HepG2 (cell line): ENCODE measurements at regions not wholly inside any gene's neighbourhood (a gene's known extent, or its start where the extent isn't known, plus 50 kb on each side); places are given as distances from the start of the nearest gene placed in this dataset.

Experiments used
- CCAR2 ChIP-seq: fragments of 200-400 bp; formaldehyde crosslinking; optimal IDR thresholded peaks from 2 replicates; pipeline ENCODE3; 2018; ENCODE audit warnings: low read depth, mild to moderate bottlenecking, low read length, moderate library complexity
- ERF ChIP-seq: IDR thresholded peaks from 2 replicates; pipeline ENCODE4 v1.6.1; 2018; ENCODE audit warnings: missing biosample characterization, missing genetic modification reagents
- HOXD1 ChIP-seq: sonication (generic); formaldehyde crosslinking; IDR thresholded peaks from 2 replicates; pipeline ENCODE4 v1.5.0; 2020; ENCODE audit warnings: missing genetic modification reagents
- IRX3 ChIP-seq: sonication (generic); formaldehyde crosslinking; IDR thresholded peaks from 2 replicates; pipeline ENCODE4 v1.8.1; 2023; ENCODE audit warnings: mild to moderate bottlenecking, low read depth, missing genetic modification reagents, borderline replicate concordance
- KDM4B ChIP-seq: sonication (generic); formaldehyde crosslinking; IDR thresholded peaks from 2 replicates; pipeline ENCODE4 v1.4.0; 2020; ENCODE audit warnings: missing genetic modification reagents
- KDM5A ChIP-seq: fragments of 200-600 bp; sonication (generic); IDR thresholded peaks from 2 replicates; pipeline ENCODE4 v1.7.0; 2018; ENCODE audit warnings: antibody characterized with exemption, mild to moderate bottlenecking, low read length, borderline replicate concordance
- KLF6 ChIP-seq: IDR thresholded peaks from 2 replicates; pipeline ENCODE4 v1.8.0; 2016; ENCODE audit warnings: missing biosample characterization, missing genetic modification reagents
- NFKB2 ChIP-seq: sonication (generic); formaldehyde crosslinking; IDR thresholded peaks from 2 replicates; pipeline ENCODE4 v1.4.0; 2020; ENCODE audit warnings: missing genetic modification reagents, borderline replicate concordance
- POLR2G ChIP-seq: fragments of 200-400 bp; formaldehyde crosslinking; IDR thresholded peaks from 2 replicates; pipeline ENCODE4 v1.6.1; 2018; ENCODE audit warnings: mild to moderate bottlenecking, low read depth, low read length, moderate library complexity
- RBM22 ChIP-seq: fragments of 200-400 bp; formaldehyde crosslinking; optimal IDR thresholded peaks from 2 replicates; pipeline ENCODE3; 2017; ENCODE audit warnings: mild to moderate bottlenecking, low read length, moderate library complexity
- SETDB1 ChIP-seq: sonication (generic); formaldehyde crosslinking; IDR thresholded peaks from 2 replicates; pipeline ENCODE4 v1.5.1; 2020; ENCODE audit warnings: missing genetic modification reagents, mild to moderate bottlenecking, borderline replicate concordance
- SNAI1 ChIP-seq: sonication (generic); formaldehyde crosslinking; IDR thresholded peaks from 2 replicates; pipeline ENCODE4 v1.5.0; 2020; ENCODE audit warnings: mild to moderate bottlenecking, missing genetic modification reagents, borderline replicate concordance
- SNAPC2 ChIP-seq: sonication (generic); formaldehyde crosslinking; IDR thresholded peaks from 2 replicates; pipeline ENCODE4 v1.8.1; 2022; ENCODE audit warnings: mild to moderate bottlenecking, missing genetic modification reagents
- ZNF292 ChIP-seq: sonication (generic); formaldehyde crosslinking; IDR thresholded peaks from 2 replicates; pipeline ENCODE4 v1.8.1; 2022; ENCODE audit warnings: mild to moderate bottlenecking, low read depth, missing genetic modification reagents, borderline replicate concordance
- ZNF414 ChIP-seq: sonication (generic); formaldehyde crosslinking; IDR thresholded peaks from 2 replicates; pipeline ENCODE4 v1.5.0; 2020; ENCODE audit warnings: missing genetic modification reagents
- ZNF577 ChIP-seq: sonication (generic); formaldehyde crosslinking; IDR thresholded peaks from 2 replicates; pipeline ENCODE4 v1.4.0; 2020; ENCODE audit warnings: mild to moderate bottlenecking, low read depth, missing genetic modification reagents, borderline replicate concordance
- ZNF629 ChIP-seq: sonication (generic); formaldehyde crosslinking; conservative IDR thresholded peaks from 2 replicates; pipeline ENCODE4 v1.5.0; 2020; ENCODE audit warnings: missing genetic modification reagents
- ZNF816 ChIP-seq: sonication (generic); formaldehyde crosslinking; IDR thresholded peaks from 2 replicates; pipeline ENCODE4 v1.8.0; 2022; ENCODE audit warnings: missing genetic modification reagents, mild to moderate bottlenecking, borderline replicate concordance
- TF ChIP-seq, protein P1 (sequence below): sonication (generic); formaldehyde crosslinking; IDR thresholded peaks from 2 replicates; pipeline ENCODE4 v1.5.1; 2020; ENCODE audit warnings: mild to moderate bottlenecking, moderate library complexity, missing genetic modification reagents
- TF ChIP-seq, protein P2 (sequence below): sonication (generic); formaldehyde crosslinking; IDR thresholded peaks from 2 replicates; pipeline ENCODE4 v1.5.0; 2020; ENCODE audit warnings: missing genetic modification reagents

- TF ChIP-seq SETDB1 (CRISPR knock-in tag) (no peak), ZNF414 (CRISPR knock-in tag) (no peak), KDM4B (CRISPR knock-in tag) (no peak), CCAR2 (no peak), ZNF629 (CRISPR knock-in tag) (no peak), NFKB2 (CRISPR knock-in tag) (no peak), ERF (CRISPR knock-in tag) (peak; percentile 58), KLF6 (CRISPR knock-in tag) (no peak), ZNF292 (CRISPR knock-in tag) (peak; percentile 55; the same call in 1 of the 2 replicates), ZNF577 (CRISPR knock-in tag) (no peak), SNAPC2 (CRISPR knock-in tag) (no peak), SNAI1 (CRISPR knock-in tag) (no peak), RBM22 (no peak), ZNF816 (0 out of 2 replicates have a peak, but pooled peaks have one; percentile 65), HOXD1 (CRISPR knock-in tag) (no peak), KDM5A (no peak), POLR2G (no peak), IRX3 (CRISPR knock-in tag) (no peak)
- TF ChIP-seq, protein P1, sequence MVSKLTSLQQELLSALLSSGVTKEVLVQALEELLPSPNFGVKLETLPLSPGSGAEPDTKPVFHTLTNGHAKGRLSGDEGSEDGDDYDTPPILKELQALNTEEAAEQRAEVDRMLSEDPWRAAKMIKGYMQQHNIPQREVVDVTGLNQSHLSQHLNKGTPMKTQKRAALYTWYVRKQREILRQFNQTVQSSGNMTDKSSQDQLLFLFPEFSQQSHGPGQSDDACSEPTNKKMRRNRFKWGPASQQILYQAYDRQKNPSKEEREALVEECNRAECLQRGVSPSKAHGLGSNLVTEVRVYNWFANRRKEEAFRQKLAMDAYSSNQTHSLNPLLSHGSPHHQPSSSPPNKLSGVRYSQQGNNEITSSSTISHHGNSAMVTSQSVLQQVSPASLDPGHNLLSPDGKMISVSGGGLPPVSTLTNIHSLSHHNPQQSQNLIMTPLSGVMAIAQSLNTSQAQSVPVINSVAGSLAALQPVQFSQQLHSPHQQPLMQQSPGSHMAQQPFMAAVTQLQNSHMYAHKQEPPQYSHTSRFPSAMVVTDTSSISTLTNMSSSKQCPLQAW (CRISPR knock-in tag), result no peak
- TF ChIP-seq, protein P2, sequence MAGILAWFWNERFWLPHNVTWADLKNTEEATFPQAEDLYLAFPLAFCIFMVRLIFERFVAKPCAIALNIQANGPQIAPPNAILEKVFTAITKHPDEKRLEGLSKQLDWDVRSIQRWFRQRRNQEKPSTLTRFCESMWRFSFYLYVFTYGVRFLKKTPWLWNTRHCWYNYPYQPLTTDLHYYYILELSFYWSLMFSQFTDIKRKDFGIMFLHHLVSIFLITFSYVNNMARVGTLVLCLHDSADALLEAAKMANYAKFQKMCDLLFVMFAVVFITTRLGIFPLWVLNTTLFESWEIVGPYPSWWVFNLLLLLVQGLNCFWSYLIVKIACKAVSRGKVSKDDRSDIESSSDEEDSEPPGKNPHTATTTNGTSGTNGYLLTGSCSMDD, result no peak
Measured at GRCh38 chr3:30289324-30289723, 317.1 kb upstream of the TGFBR2 start (continued).
